Neural cell (in vitro differentiated cells): ENCODE measurements at regions not wholly inside any gene's neighbourhood (a gene's known extent, or its start where the extent isn't known, plus 50 kb on each side); places are given as distances from the start of the nearest gene placed in this dataset.

ENCODE experiments used
- CTCF ChIP-seq: fragments of 450-650 bp; IDR thresholded peaks from 2 replicates; pipeline ENCODE4 v1.5.1; 2014; ENCODE audit warnings: antibody characterized with exemption, mild to moderate bottlenecking, moderate library complexity; ENCODE audit not compliant: poor library complexity, severe bottlenecking
- EP300 ChIP-seq: fragments of 450-650 bp; conservative IDR thresholded peaks from 2 replicates; pipeline ENCODE4 v1.6.1; 2014; ENCODE audit warnings: antibody characterized with exemption, mild to moderate bottlenecking, moderate library complexity; ENCODE audit not compliant: poor library complexity, severe bottlenecking
- EZH2 ChIP-seq: fragments of 200-600, 300-800 bp; shearing (Covaris generic), sonication (generic); IDR thresholded peaks from 2 replicates; pipeline ENCODE4 v1.6.1; 2014; ENCODE audit warnings: antibody characterized with exemption, low read length, borderline replicate concordance, mild to moderate bottlenecking; ENCODE audit not compliant: insufficient read depth, poor library complexity, severe bottlenecking
- POLR2AphosphoS5 ChIP-seq: IDR thresholded peaks from 2 replicates; pipeline ENCODE4 v1.6.1; 2012
- RAD21 ChIP-seq: fragments of 450-650 bp; conservative IDR thresholded peaks from 2 replicates; pipeline ENCODE4 v1.6.1; 2014; ENCODE audit warnings: antibody characterized with exemption, mild to moderate bottlenecking, moderate library complexity
- TAF1 ChIP-seq: IDR thresholded peaks from 2 replicates; pipeline ENCODE4 v1.6.1; 2012; ENCODE audit warnings: low read depth

GRCh38 chr10:56586461-56586891 lies 225.4 kb upstream of the ZWINT start:
- TF ChIP-seq CTCF (no peak), EP300 (no peak), TAF1 (no peak), EZH2 (no peak), POLR2AphosphoS5 (no peak), RAD21 (no peak)
